GM12864 (cell line): ENCODE measurements at regions not wholly inside any gene's neighbourhood (a gene's known extent, or its start where the extent isn't known, plus 50 kb on each side); places are given as distances from the start of the nearest gene placed in this dataset.
"Not testable (repeated sequence)": the region's sequence is repeated elsewhere in the genome, so short reads cannot be mapped to it uniquely, and the experiment has no call there.

Experiments
- DNase-seq: peaks from one replicate; pipeline ENCODE4 v3.0.0-alpha.2; 2011; ENCODE audit warnings: low read depth
- H3K4me3 ChIP-seq: 2 replicates; pipeline ENCODE4 v1.5.1; 2011; ENCODE audit warnings: mild to moderate bottlenecking, low read depth, low read length, control low read depth
- CTCF ChIP-seq: IDR thresholded peaks from 2 replicates; pipeline ENCODE4 v1.5.1; 2011; ENCODE audit warnings: low read depth, mild to moderate bottlenecking, moderate library complexity, low read length, control low read depth, inconsistent platforms; ENCODE audit errors: missing control alignments

GRCh38 chr13:87821512-87821911 is 150.3 kb downstream of the SLITRK5 start:
- no peak for DNase-seq
- H3K4me3 ChIP-seq = no peak overlapping the region
- no peak for TF ChIP-seq CTCF

GRCh38 chr13:87826301-87826700 is 155.1 kb downstream of the SLITRK5 start:
- H3K4me3 ChIP-seq, DNase-seq: not testable (repeated sequence)

GRCh38 chr13:87827479-87827878 is 156.3 kb downstream of the SLITRK5 start:
- H3K4me3 ChIP-seq = no peak overlapping the region
- TF ChIP-seq CTCF = no peak
- DNase-seq = no peak

- TF ChIP-seq CTCF = no peak
- H3K4me3 ChIP-seq = no peak overlapping the region
- DNase-seq = no peak
These were observed 166.4 kb downstream of the SLITRK5 start for GRCh38 chr13:87837522-87837921.

- H3K4me3 ChIP-seq = no peak overlapping the region
- TF ChIP-seq CTCF = no peak
- no peak for DNase-seq
These were observed 166.8 kb downstream of the SLITRK5 start for GRCh38 chr13:87837946-87838345.

- DNase-seq = no peak
- H3K4me3 ChIP-seq = no peak overlapping the region
- TF ChIP-seq CTCF = no peak
These were observed 180.2 kb downstream of the SLITRK5 start for GRCh38 chr13:87851410-87851809.

GRCh38 chr13:87855553-87855952 is 184.4 kb downstream of the SLITRK5 start:
- TF ChIP-seq CTCF = no peak
- H3K4me3 ChIP-seq = no peak overlapping the region
- DNase-seq = no peak

GRCh38 chr13:87859261-87859660 is 188.1 kb downstream of the SLITRK5 start:
- no peak overlapping the region for H3K4me3 ChIP-seq
- DNase-seq = no peak
- no peak for TF ChIP-seq CTCF
